ENCODE measurements at regions not wholly inside any gene's neighbourhood (a gene's known extent, or its start where the extent isn't known, plus 50 kb on each side); places are given as distances from the start of the nearest gene placed in this dataset.
"Not testable (repeated sequence)": the region's sequence is repeated elsewhere in the genome, so short reads cannot be mapped to it uniquely, and the experiment has no call there.

DNA sequence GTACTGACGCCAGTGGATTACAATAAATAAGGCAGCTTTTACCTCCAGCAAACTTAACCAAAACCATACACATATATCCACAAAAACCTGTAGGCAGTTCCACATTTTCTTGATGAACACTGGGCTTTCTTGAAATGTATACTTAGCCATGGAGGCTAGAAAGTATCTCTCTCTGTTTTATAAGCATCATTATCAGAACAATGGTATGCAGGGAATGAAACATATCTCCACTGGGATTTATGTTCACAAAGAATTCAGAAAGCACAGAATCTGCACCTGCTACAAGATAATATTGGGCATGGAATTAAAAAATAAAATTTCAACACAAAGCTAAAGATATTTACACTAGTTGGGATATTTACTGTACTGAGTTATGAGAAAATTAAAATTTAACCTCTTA, 126.1 kb upstream of the RASA1 start:
- no peak for DNase-seq (ENCODE audit: low read depth)

DNA sequence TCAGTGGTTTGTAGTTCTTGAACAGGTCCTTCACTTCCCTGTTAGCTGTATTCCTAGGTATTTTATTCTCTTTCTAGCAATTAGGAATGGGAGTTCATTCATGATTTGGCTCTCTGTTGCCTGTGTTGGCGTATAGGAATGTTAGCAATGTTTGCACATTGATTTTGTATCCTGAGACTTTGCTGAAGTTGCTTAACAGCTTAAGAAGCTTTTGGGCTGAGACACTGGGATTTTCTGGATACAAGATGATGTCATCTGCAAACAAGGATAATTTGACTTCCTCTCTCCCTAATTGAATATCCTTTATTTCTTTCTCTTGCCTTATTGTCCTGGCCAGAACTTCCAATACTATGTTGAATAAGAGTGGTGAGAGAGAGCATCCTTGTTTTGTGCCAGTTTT, 121.8 kb upstream of the RASA1 start:
- DNase-seq (ENCODE audit: low read depth): not testable (repeated sequence)

DNA sequence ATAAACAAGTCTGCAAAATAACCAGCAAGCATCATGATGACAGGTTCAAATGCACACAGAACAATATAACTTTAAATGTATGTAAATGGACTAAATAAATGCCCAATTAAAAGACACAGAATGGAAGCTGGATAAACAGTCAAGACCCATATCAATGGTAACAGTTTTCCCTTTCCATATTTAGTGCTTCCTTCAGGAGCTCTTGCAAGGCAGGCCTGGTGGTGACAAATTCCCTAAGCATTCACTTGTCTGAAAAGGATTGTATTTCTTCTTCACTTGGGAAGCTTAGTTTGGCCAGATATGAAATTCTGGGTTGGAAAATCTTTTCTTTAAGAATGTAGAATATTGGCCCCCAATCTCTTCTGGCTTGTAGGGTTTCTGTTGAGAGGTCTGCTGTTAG, 120.2 kb upstream of the RASA1 start:
- DNase-seq (ENCODE audit: low read depth): no peak

DNA sequence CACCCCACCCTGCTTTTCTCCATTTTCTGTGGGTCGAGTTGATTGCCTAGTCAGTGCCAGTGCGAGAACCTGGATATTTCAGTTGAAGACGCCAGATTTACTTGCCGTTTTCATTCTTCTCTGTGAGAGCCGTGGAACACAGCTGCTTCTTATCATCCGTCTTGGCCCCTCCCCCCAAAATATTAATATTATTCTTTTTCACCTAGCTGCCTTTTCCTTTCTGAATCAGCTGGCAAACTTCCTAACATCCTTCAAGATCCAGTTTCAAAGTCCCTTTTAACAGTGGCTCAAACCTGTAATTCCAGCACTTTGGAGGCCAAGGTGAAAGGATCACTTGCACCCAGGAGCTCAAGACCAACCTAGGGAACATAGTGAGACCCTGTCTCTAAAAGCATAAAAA, 117.1 kb upstream of the RASA1 start:
- DNase-seq (ENCODE audit: low read depth): no peak

DNA sequence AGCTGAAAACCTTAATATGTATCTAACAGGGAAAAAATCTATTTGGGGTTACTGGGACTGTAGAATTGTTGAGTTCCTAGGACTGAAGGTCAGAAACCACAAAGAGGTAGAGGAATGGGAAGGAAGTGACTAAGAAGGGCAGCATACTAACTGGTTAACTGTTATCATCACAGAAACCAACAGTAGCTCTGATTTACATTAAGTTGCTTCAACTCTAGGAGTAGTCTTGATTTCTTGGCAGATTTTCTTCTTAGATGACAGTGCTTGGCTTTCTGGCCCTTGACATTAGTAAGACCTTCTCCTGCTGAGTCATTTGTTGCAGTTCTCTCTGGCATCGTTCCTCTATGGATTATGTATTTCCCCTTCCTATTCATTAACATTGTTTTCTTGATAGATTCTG, 116.1 kb upstream of the RASA1 start:
- DNase-seq (ENCODE audit: low read depth): no peak

DNA sequence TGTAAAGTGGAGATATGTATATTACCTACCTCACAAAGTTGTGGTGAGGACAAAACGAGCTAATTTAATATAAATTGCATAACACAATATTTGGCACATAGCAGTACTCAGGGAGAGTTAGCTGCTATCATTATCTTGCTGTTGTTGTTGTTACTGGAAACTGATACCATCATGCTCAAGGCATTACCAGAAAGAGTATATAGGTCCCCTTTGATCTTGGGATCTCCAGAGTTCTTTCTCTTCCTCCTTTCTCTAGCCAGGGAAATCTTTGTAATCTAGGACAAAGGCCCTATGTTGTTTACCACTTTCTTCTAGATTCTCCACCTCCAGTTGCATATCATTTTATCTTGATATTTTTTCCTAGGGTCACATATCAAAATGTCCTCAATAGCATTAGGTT, 114.8 kb upstream of the RASA1 start:
- no peak for DNase-seq (ENCODE audit: low read depth)

DNA sequence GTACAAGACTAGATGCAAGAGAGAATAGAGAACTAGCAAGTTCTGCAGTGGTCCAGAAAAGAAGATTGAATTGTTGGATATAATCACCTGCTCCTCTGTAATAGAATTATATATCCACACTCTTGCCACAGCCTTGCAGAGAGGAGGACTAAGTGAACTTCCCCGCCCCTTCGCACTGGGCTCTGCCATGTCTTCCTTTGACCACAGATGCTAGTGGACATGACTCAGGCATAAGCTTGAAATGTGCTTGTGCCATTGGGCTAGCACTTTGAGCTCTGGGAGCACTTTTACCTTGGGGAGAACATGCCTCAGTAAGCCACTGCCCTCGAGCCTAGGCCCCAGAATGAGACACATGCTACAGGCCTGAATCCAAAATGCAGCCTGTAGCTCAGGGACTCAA, 113.5 kb upstream of the RASA1 start:
- DNase-seq (ENCODE audit: low read depth): no peak

DNA sequence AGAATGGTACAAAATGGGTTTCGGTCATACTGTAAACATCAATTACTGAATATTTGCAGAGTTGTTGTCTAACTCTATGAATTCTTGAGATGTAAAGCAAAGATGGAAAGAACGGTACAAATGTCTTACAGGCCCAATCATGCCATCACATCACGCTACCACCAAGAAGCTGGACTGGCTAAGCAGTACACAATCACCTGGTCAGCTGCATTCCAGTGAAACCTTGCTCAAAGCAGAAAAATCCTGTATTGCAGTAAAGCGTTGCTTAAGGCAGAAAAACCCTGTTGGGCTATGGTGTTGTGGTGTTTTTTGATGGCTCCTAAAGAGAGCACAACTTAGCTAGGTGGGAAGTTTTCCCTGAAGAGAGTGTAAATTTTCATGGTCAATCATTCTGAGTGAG, 112.6 kb upstream of the RASA1 start:
- DNase-seq (ENCODE audit: low read depth): no peak

DNA sequence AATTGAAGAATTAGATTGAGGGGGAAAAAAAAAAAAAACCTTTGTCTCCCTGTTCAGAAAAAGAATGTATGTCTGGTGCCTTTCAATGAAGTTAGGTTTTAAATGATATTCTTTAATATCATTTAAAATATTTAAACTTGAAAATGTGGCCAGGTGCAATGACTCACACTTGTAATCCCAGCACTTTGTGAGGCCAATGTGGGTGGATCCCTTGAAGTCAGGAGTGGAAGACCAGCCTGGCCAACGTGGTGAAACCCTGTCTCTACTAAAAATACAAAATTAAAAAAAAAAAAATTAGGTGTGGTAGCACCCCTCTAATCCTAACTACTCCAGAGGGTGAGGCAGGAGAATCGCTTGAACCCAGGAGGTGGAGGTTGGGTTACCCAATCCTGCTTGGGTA, 111.1 kb upstream of the RASA1 start:
- no peak for DNase-seq (ENCODE audit: low read depth)

DNA sequence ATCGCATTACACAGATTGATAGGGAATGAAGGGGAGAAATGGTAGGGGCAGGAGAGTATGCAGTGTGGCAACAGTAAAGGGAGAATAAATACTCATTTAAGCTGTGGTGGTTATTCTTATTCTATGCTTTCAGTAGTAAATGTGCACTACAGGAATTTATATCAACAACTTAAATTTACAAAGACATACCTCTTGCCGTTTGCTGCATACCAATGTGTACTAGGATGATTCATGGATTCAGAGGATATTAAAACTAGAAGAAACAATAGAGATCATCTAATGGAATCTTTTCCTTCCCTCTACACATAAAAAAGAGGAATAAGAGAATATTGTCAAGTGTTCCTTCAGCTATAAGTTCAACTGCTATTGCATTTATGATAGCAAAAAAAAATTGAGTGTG, 103.3 kb upstream of the RASA1 start:
- DNase-seq (ENCODE audit: low read depth): no peak

DNA sequence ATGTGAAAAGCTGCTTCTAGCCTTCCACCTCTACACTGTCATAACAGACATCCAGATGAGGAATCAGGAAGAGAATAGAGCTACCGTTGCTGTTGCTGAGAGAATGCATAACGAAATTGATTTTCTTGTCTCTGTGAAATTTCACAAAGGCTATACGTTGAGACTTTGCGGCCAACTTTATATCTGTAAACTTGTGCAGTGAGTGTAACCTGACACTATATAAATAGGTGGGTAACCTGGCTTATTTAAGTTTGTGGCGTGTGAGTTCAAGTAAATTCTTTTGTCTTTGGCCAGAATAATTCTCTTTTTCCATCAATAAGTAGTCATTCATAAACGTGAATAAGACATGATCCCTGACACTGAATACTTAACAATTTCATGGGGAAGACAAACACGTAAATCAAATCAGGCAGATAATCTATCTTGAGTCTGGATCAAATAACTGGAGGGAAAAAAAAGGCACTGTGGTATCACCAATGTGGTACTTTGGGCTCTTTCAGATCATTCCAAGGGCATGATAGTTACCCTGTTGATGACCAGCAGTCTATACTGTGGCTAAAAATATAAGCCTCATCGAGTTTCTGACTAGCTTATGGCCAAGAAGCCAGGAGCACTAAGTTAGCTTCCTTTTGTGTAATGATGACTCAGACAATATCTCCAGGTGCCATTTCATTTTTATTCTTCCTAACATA, 98.2 kb upstream of the RASA1 start:
- no peak for DNase-seq (ENCODE audit: low read depth)

DNA sequence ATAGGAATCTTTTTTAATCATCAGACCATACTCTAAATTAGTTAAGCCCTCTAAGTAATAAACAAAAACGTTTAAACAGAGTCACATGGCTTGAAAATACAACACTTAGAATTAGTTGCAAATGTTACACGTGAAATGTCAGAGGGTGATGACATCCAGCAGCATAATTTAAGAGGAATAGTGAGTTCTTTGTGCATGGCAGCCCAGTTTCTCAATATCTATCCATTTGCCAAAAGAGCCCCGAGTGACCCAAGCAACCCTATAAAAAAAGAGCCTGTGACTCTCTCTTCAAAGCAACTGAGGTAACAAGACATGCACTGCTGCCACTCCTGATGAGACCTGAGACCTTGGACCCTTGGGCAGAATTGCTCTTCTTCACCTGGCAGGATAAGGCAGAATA, 96.9 kb upstream of the RASA1 start:
- DNase-seq (ENCODE audit: low read depth): no peak

DNA sequence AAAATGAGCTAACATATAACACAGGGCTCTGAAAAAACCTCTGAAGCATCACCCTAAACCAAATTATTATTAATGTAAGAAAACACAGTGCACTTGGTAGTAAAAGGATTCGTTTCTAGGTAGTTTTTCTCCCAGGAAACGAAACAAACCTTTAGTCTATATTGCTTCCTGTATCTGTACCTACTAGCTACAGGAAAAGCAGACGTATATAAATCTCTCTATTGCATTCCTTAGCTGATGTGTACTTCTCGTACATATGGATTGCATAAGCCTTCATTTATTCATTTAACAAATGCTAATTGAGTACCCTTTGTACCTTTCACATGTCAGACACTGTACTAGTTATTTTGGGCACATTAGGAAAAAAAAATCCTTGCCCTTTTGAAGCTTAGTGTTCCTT, 85.0 kb upstream of the RASA1 start:
- no peak for DNase-seq (ENCODE audit: low read depth)

DNA sequence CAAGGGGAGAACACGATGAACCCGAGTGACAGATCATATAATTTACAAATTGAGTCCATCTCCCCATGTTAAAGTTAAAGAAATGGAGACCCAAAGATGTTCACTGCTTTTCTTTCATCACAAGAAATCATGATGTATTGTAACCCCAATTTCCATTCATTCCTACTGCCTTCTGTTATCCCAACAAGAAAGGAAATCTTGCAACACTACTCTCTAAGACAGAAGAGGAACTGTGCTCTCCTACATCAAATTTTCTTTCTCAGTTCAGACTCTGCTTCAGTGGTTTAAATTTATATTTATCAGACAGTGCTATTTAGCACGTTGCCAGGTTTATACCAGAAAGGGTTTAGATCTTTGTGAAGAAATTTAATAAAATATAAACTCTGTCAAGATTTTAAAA, 83.8 kb upstream of the RASA1 start:
- no peak for DNase-seq (ENCODE audit: low read depth)

DNA sequence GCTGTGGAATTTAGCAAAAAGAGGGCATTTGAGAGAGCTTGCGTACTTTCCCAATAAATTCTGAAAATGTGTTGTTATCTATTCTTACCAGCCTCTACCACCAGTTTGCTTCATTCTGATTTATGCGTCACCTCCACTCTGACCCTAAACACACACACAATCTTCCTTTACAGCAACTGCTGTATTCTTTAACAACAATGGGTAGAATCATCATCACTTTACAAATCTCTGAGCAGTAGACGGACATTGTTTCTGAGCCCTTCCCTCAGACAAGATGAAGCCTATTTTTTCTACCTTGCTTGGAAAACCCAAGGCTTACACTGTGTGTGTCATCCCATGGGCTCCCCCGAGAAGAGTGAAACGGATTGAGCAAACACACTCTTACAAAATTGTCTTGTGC, 83.1 kb upstream of the RASA1 start:
- DNase-seq (ENCODE audit: low read depth): no peak

DNA sequence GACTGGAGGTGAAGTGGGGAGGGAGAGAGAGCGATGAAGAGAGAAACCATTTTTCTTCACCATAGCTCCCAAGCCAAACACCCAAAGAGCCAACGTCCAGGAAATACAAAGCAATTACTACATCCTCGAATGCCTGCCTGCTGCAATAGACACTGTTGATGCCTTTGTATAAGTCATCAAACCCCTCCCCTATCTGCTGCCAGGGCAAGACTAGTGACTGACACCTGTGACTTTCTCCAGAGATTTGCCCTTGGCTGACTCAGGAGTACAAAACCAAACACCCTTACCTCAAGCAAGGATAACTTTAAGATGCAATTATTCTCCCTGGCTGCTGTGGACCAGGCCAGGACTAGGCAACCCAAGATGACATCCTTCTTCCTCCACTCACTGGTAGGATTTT, 81.8 kb upstream of the RASA1 start:
- DNase-seq (ENCODE audit: low read depth): no peak

DNA sequence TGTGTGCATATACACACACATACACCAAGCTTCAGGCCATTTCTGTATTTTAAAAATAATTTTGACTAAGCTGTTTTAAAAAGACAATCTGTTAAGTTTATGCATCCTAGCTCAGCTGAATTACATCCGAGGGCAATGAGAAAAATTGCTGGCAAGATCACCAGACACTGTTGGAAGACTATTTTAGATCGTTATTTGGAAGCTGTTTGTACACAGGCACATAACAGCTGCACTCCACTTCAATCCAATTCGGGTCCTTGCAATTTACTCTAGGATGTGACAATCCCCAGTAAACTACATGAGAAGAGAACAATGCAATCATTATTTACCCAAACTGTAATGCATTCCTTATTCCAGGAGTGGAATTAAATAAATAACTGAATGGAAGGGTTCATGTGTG, 79.3 kb upstream of the RASA1 start:
- DNase-seq (ENCODE audit: low read depth): no peak

DNA sequence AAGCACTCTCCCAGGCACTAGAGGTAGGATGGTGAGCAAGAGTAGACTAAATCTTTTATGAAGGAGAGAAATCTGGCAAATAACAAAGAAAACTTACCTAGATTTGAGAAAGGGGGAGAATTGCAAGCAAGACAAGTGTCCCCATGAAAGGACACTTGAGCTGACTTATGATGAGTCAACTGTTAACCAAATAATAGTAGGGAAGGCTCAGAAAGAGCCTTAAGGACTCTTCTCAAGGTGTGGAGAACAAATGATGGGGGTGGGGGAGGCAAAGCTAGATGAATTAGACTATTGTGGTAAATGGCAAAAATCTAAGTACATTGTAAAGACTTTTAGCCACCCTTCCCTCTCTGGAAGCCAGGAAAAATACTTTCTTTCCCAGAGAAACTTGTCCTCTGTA, 77.6 kb upstream of the RASA1 start:
- no peak for DNase-seq (ENCODE audit: low read depth)

DNA sequence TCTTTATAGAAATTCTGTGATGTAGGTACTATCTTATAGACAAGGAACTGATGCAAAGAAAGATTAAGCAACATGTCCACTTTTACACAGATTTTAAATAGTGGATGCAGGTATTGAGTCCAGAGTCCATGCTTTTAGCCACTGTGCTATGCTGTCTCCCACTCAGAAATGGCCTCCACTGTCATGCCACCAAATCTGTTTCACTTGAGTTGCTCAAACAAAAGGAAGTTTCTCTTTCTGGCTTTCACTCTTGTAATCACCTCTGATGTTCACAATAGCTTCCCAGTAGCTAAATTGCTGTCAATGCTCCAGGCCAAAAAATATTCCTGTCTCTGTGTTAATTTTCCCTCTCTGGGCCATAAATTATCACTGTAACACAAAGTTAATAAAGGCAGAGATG, 77.0 kb upstream of the RASA1 start:
- no peak for DNase-seq (ENCODE audit: low read depth)

DNA sequence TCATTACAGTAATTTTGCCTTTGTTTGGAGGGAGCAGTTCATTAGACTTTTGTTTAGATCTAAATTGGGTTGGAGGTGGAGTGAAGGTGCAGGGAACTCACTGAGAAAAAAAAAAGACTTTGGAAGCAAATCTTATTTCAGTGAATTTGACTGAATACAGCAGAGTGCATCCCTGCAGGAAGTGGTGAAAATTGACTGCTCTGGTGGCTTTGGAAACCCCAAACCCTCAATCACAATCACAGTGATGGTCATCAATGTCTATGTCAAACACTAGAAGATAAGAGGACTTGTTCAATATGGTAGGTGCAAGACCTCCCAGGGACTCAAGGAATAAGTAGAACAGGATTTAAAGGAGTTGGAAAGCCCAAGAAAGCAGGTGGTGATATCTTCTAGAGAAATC, 76.0 kb upstream of the RASA1 start:
- no peak for DNase-seq (ENCODE audit: low read depth)

DNA sequence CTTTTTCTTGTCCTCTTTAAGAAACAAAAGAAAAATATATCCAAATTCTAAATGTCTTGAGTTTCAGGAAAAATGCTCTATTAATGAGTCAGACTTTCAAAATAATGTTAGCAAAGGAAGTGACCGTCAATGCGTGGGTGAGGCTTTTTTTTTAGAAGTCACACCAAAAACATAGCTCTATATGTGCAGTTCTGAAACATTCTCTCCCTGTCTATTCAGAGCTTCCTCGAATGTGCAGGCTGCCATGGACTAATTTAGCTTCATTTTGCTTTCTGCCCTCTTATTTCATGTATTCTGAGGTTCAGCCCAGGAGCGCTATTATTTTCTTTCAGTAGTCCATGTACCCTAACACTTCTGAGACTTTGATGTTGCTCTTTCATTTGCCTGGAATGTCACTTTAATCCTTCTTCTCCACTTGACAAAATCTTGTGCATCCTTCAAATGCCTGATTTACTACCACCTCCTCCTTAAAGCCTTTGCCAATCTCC, 72.5 kb upstream of the RASA1 start:
- no peak for DNase-seq (ENCODE audit: low read depth)

DNA sequence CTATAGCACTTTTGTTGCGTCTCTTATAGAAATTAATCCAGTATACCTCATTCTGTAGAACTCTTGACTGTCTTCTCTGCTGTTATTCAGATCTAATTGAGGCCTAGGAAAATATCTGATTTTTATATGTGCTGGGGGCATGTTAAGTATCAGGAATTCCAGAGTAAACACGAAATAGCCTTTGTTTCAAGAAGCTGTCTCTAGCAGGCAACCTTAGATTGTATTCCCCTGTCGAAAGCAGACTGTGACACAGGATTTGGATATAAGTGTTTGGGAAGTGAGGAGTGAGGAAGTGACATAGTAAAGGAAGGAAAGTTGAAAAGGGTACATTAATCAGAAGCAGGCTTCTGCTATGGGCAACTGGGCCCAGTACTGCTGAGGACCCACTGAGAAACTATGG, 72.1 kb upstream of the RASA1 start:
- no peak for DNase-seq (ENCODE audit: low read depth)

DNA sequence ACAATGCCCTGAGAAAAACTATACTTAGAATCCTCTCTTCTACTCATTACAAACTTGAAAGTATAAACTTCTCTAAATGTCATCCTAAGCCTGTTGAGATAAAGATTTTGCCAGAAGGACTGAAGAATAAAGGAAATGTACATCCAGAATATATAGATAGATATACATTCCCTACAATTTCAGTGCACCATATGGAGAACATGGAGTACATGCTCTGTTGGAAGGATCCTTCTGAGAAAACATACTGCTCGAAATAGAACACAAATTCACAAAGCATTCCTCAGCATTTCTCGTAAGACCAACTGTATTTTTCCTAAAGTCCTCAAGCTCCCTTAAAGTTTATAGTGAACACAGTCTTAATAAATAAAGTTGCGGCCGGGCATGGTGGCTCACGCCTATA, 69.7 kb upstream of the RASA1 start:
- no peak for DNase-seq (ENCODE audit: low read depth)

DNA sequence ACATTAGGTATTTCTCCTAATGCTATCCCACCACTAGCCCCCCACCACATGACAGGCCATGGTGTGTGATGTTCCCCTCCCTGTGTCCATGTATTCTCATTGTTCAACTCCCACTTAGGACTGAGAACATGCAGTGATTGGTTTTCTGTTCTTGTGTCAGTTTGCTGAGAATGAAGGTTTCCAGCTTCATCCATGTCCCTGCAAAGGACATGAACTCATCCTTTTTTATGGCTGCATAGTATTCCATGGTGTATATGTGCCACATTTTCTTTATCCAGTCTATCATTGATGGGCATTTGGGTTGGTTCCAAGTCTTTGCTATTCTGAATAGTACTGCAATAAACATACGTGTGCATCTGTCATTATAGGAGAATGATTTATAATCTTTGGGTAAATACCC, 68.4 kb upstream of the RASA1 start:
- not testable (repeated sequence) for DNase-seq (ENCODE audit: low read depth)

DNA sequence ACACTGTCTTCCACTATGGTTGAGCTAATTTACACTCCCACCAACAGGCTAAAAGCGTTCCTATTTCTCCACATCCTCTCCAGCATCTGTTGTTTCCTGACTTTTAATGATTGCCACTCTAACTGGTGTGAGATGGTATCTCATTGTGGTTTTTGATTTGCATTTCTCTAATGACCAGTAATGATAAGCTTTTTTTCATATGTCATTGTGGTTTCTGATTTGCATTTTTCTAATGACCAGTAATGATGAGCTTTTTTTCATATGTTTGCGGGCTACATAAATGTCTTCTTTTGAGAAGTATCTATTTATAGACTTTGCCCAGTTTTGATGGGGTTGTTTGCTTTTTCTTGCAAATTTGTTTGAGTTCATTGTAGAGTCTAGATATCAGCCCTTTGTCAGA, 68.0 kb upstream of the RASA1 start:
- DNase-seq (ENCODE audit: low read depth): not testable (repeated sequence)
